ENCODE measurements at regions not wholly inside any gene's neighbourhood (a gene's known extent, or its start where the extent isn't known, plus 50 kb on each side); places are given as distances from the start of the nearest gene placed in this dataset.

GRCh38 chr6:168179702-168180382 lies 100.8 kb upstream of the FRMD1 start:
- H3K4me2 ChIP-seq = peak overlapping the region; percentile 55
- no peak for TF ChIP-seq CTCF (conservative IDR thresholded peaks at IDR 0.05; ENCODE audit: low read depth, low read length)
- H3K36me3 ChIP-seq (ENCODE audit: insufficient read depth) = no peaks in the 10 kb centered on the region
- H3K27ac ChIP-seq = peak overlapping the region; percentile 87
- H3K4me3 ChIP-seq (IDR thresholded peaks at IDR 0.05; ENCODE audit: insufficient read depth, low read depth, low read length) = no peak overlapping the region
- H3K27me3 ChIP-seq (ENCODE audit: insufficient read depth, low read depth) = no peaks in the 10 kb centered on the region
- H4K20me1 ChIP-seq (ENCODE audit: insufficient read depth) = no peaks in the 10 kb centered on the region
- H2AFZ ChIP-seq (ENCODE audit: low read depth) = no peak overlapping the region; the same call in 1 of the 2 replicates
- H3K4me1 ChIP-seq (ENCODE audit: low read depth, poor library complexity, severe bottlenecking) = peaks cover 63% of the 10 kb centered on the region
- peak overlapping the region; percentile 58 for H3K9ac ChIP-seq
- H3K79me2 ChIP-seq (ENCODE audit: insufficient read depth, low read depth) = no peaks in the 10 kb centered on the region

DNA sequence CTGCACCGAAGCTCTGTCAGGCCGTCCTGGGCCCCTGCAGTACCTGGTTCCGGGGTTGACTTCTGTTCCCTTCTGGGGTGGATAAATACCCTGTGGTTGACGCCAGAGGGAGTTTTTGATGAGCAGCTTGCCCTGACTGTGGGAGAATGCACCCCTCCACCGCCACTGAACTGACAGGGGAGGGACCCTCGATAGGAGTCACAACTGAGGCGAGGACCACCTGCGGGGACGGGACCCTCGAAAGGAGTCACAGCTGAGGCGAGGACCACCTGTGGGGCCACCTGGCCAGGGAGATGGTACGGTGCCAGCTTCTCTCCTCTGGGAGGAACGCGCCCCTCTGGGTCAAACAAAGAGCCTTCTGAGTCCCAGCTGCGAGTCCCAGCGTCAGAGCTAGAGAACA lies 100.1 kb upstream of the FRMD1 start:
- Histone ChIP-seq H3K4me3 (IDR thresholded peaks at IDR 0.05; ENCODE audit: insufficient read depth, low read depth, low read length) (no peak overlapping the region), H3K27ac (peak overlapping the region; percentile 87; the same call in 1 of the 2 replicates), H2AFZ (ENCODE audit: low read depth) (no peak overlapping the region), H3K79me2 (ENCODE audit: insufficient read depth, low read depth) (no peaks in the 10 kb centered on the region), H3K36me3 (ENCODE audit: insufficient read depth) (no peaks in the 10 kb centered on the region), H3K9ac (peak overlapping the region; percentile 26; the same call in 1 of the 2 replicates), H3K27me3 (ENCODE audit: insufficient read depth, low read depth) (no peaks in the 10 kb centered on the region), H4K20me1 (ENCODE audit: insufficient read depth) (no peaks in the 10 kb centered on the region), H3K4me1 (ENCODE audit: low read depth, poor library complexity, severe bottlenecking) (peaks cover 63% of the 10 kb centered on the region), H3K4me2 (no peak overlapping the region; the same call in 1 of the 2 replicates)
- no peak for TF ChIP-seq CTCF (conservative IDR thresholded peaks at IDR 0.05; ENCODE audit: low read depth, low read length)

DNA sequence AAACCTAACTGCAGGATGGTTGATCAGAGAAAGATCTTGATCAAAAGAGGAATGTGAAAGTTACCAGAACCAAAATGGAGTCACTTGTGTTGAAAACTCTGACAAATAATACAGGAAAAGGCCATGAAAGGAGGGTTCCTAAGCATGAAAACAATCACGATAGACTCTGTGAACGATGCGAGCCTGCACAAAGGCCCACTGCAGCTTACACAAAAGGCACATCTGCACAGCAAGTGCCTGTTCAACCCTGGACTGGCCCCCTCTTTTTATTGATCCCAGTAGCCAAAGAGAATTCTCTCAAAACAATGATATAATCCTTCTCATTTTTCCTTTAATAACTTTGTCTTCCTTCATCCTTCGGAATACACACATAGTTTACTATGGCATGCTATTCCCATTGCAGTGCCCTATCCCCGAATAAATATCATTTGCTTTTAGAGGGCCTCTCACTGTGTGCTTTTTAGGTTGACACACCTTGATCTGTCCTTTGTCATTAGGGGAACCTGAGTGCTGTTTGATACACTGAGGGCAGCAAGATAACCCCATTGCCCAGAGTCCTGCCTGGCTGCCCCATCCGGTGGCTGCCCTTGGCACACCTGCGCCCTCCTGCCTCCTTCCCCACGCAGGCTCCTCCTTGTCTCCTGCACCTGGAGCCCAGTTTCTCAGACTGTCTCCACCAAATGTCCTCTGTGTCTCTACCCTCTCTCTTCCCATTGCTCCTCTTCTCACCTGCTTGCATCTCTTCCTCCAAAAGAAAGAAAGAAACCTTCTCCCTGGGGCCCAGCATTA lies 98.3 kb upstream of the FRMD1 start:
- Histone ChIP-seq H3K4me3 (IDR thresholded peaks at IDR 0.05; ENCODE audit: insufficient read depth, low read depth, low read length) (no peak overlapping the region), H3K27me3 (ENCODE audit: insufficient read depth, low read depth) (no peaks in the 10 kb centered on the region)

More for the DNA sequence above, 98.3 kb upstream of the FRMD1 start:
- no peak overlapping the region for H3K27ac ChIP-seq
- no peak overlapping the region for H3K4me2 ChIP-seq
- H4K20me1 ChIP-seq (ENCODE audit: insufficient read depth) = no peaks in the 10 kb centered on the region
- TF ChIP-seq CTCF (conservative IDR thresholded peaks at IDR 0.05; ENCODE audit: low read depth, low read length) = no peak
- no peak overlapping the region for H3K9ac ChIP-seq
- no peaks in the 10 kb centered on the region for H3K79me2 ChIP-seq (ENCODE audit: insufficient read depth, low read depth)
- no peak overlapping the region for H2AFZ ChIP-seq (ENCODE audit: low read depth)
- H3K36me3 ChIP-seq (ENCODE audit: insufficient read depth) = no peaks in the 10 kb centered on the region
- peaks cover 63% of the 10 kb centered on the region for H3K4me1 ChIP-seq (ENCODE audit: low read depth, poor library complexity, severe bottlenecking)
